CD4-positive, alpha-beta T cell treated with Interleukin-4 for 4 hours (primary cell): ENCODE measurements at regions not wholly inside any gene's neighbourhood (a gene's known extent, or its start where the extent isn't known, plus 50 kb on each side); places are given as distances from the start of the nearest gene placed in this dataset.

ENCODE experiments used
- DNase-seq: peaks from one replicate; pipeline ENCODE4 v3.0.0-alpha.2; 2020

DNA sequence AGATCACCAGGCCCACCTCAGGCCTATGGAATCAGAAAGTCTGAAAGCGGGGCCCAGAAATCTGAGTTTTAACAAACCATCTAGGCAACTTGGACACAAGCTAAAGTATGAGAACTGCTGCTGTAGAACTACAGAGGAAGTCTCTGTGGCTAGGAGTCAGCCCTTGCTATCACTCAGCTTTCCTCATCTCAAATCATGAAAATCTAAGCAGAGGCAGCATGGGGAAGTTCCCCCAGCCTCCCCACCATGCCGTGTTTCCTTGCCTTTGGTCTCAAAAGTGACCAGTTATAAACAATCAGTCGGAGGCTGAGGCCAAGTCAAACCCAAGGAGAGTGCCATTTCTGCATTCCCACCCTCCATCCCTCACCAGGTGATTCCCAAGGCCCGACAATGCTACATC is 404.7 kb downstream of the BCL11A start:
- no peak for DNase-seq

DNA sequence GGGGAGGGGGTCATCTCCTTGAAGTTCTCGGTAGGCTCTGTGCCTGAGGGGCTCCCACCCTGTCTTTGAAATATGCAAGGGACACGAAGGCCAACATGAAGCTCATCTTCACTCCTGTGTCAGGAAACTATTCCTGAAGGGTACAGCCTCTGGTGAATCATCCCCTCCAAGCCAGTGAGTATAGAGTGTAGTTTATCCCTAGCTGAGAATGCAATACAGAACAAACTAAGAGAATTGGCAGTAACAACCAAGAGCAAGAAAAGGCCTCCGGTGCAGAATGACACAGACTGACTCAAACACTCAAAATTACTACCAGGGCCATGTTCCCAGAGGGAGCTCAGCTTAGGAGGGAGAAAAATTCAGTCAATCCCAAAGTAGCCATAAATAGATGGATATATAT is 413.3 kb downstream of the BCL11A start:
- no peak for DNase-seq

DNA sequence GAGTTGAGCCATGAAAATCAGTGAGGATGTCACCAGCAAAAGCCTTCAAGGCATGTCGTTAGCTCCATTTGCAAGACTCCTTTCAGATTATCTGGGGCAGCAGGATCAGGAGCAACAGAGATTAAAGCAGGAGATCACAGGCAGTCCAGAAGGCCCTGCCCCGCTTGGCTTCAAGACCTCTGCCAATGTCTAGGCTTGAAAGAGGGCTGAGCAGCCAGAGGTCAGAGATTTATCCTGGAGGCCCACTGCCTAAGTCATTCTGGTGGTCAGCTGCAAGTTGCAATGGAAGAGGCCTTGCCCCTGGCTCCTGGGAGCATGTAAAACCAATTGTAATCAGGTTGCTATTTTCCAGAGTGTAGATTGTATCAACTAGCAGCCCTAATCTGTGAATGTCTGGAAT is 416.5 kb downstream of the BCL11A start:
- no peak for DNase-seq

DNA sequence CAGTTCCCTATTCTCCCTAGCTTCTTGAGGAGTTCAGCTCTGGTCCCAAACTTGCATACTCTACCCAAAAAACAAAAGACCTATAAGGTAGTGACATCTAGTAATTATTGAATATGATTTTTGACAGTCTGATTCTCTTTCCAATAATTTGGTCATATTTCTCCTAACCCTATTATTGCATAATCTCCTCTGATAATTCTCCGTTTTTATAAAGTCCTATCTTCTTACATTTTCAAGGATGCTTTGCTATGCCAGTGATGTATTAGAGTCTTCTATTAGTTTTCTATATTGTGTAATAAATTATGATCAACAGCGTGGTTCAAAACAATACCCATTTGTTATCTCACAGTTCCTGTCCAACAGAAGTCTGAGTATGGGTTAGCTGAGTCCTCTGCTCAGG is 426.3 kb downstream of the BCL11A start:
- DNase-seq, result no peak

DNA sequence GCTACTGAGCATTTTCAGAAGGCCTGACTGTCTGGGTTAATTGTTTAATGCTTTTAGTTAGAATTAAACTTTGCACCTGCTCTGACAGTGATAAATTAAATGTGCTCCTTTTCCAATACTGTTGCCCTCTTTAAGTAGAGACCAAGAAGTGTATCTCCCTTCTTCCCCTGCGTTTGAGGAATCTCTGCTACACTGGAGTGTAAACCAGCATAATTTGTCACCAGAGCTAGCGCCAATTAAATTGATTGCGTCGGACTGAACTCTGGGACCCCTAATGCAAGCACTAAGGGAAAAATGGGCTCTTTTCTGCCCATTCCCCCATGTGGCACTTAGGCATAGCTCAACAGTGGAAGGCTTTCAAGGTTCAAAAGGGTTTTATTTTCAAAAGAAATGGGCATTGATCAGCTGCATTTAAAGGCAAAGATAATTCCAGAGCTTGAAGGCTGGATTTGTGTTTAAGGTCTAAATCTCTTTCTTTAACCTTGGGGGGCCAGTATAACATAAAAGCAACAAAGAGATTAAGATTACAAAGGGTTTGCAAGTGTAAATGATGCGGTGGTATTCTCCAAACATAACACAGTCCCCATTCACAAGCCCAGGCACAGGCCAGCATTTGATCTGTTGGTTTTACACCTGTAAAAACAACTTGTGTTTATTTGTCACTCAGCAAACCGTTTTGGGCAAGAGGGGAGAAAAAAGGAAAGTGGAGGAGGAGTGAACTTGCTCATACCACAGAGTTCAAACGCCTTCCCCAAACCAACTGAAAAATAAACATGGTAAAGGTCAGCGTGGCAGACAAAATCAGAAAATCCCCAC is 427.6 kb downstream of the BCL11A start:
- no peak for DNase-seq

DNA sequence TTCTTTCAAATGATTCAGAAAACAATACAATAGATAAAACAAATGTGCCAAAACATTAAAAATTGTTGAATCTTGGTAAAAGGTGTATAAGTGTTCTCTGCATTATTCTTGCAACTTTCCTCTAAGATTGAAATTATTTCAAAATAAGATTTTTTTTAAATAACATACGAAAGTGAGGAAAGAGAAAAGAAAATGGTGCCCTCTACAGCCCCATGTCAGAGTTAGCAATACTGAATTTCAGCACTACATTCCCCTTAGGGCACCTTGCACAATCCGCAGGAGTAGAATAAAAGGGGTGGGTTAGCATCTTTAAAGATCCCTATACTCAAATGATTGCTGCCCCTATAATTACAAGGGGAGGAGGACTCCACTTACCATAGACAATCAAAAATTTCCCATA is 433.7 kb downstream of the BCL11A start:
- no peak for DNase-seq

DNA sequence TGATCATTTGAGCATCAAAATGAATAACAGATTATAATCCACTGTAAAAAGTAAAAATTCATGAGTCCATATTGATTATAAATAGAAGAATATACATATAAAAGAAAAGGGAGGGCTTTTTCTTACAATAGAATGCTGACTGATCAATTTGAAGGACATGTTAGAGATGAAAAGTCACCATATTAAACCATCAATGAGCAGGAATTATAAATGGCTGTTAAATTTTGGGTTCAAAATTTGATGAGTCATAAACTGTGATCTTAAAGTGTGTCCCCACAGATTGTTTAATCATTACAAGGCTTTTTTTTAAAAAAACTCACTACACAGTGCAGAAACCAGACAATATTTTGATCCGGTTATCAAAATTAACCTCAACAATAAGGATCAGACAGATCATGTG is 434.5 kb downstream of the BCL11A start:
- no peak for DNase-seq

DNA sequence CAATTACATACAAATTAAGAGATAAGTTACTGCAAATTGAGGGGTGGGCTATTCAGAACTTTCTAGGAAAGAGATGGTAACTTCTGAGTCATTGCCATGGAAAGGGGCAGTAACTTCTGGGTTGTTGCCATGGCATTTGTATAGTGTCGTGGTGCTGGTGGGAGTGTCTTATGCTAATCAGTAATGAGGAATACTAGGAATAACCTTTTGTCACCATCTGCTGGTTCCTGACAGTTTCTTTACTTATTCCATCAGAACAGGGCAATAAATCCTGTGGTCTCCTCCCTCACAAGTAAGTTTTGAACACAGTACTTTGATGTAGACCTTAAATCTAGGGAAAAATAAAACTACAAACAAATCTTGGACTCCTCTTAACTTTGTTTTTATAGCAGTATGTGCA is 435.4 kb downstream of the BCL11A start:
- DNase-seq, result no peak

DNA sequence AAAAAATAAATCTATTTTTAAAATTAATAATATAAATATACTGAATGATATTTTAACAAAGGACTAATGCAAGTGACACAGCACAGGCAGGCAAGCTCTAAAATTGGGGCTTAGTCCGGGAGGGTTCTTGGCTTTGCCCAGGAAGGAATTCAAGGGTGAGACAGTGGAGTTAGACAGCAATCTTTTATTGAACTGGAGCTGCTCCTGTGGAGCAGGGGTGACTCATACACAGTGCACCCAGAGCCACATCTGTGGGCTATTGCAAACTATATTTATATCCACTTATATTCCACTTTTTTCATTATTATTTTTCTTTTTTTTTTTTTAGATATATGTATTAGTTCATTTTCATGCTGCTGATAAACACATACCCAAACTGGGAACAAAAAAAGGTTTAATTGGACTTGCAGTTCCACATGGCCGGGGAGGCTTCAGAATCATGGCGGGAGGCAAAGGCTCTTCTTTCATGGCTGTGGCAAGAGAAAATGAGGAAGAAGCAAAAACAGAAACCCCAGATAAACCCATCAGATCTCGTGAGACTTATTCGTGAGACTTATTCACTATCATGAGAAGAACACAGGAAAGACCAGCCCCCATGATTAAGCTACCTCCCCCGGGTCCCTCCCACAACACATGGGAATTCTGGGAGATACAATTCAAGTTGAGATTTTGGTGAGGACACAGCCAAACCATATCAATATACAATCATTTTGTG is 437.1 kb downstream of the BCL11A start:
- no peak for DNase-seq

DNA sequence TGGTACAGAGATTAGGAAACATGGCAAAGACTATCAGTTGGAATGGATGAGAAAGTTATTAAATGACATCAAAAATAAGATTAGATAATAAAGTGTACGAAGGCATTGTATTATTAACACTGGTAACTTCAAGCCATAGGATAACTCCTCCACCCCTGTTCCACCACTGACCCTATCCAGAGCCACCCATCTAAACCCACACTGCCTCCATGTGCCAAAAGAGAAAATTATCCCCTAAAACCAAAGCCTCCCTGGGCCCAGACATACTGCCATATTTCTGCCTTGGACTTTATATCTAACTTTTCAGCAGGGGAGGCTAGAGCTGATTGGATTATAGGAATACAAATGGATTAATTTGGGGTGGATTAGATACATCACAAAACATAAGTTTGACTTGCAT is 443.7 kb downstream of the BCL11A start:
- DNase-seq, result no peak

DNA sequence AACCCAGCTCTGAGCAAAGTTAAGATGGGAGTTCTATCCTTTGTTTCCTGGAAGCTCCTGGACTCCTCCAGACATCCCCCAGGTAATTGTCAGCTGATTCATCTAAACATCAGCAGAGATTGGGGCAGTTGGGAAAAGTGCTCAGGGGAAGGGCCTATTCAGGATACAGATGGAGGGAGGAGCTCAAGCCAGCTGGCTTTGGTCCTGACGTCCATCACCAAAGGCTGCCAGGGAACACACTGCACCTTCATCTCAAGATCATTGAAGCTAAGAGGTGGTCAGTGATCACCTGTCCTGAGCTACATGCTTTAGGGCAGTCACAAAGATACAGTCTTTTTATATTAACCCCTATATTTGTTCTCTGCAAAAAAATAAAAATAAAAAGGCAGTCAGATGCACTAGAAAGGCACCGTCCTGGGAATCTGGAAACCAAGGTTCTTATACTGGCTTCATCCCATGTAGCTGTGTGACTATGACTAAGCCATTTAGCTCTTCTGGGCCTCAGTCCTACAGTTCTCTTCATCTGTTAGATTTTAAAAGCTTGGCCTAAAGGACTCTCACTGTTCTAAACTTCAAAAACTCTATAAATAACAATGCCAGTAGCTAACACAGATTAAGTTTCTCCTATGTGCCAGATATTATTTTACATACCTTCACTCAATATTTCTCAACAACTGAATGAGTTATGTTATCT is 446.5 kb downstream of the BCL11A start:
- DNase-seq, result no peak

DNA sequence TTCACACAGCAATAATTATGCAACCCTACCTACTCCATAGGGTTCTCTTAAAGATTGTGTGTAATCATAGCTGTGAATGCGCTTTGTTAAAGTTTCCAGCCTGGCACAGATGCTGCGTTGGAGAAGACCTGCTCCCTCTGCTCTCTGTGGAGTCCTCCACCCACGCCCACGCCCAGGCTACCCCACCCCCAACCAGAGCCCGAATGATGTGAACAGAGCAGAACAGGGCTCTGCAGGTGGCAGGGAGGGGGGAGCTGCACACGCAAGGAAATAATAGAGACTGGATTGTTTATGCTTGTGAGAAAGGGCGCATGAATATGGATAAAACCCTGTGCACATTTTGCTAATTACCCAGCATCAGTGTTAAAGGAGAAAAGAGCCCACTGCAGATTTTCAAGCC is 447.5 kb downstream of the BCL11A start:
- DNase-seq, result no peak

DNA sequence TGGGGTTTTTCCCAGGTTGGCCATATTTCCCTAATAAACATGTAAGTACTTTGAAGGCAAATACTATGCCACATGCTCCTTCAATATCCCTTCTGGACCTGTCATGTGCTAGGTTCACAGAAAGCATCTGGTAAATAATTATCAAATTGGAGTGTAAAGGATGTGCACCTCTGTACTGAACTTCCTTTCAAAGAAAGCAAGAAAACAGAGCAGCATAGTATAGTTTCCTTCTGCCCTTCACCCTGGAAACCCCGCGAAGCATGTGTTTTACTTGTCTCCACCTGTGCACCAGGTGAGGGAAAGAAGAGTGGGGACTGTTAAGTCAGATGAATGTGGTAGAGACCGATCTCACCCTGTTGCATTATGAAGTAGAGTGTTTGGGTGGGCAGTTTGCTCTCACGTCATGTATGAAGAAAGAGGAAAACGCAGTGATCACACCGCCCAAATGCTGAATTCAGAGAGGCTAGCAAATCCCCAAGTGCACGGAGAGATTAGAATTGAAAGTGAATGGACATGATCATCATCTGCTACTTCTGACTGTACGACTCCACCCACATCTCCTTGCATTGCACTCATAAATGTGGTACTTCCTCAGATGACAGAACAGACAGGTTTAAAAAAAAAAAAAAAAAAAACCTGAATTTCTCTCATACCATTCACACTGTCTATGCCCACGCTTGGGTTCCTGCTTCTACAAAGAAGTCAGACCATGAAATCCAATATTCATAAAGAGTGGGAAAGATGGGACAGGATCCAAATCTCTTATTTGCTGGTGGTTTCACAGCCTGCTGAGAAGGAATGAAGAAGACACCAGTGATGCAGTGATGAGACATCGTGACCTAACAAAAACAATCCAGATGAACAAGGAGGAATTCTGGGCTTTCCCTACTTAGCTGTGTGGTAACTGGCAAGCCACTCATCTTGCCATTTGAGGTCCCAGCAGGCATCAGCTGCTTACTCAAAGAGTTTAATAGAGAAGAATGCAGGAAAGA is 448.6 kb downstream of the BCL11A start:
- DNase-seq, result no peak

DNA sequence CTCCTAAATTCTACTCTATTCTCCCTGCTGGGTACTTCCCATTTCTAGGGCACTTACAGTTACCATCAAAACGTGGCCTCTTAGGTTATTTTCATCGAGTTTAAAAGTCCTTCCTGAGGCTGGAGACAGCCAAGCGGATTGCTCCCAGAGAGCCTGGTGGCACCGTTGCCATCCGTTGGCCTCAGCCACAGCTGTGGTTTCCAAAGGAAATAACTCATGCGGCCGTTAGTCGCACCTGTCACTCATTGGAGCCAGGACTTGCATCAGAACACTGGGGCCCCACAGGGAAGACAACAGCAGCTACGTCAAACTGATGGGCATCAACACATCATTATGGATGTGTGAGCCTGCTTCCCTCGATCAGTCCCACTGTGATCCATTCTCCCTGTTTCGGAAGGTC is 453.4 kb downstream of the BCL11A start:
- no peak for DNase-seq

DNA sequence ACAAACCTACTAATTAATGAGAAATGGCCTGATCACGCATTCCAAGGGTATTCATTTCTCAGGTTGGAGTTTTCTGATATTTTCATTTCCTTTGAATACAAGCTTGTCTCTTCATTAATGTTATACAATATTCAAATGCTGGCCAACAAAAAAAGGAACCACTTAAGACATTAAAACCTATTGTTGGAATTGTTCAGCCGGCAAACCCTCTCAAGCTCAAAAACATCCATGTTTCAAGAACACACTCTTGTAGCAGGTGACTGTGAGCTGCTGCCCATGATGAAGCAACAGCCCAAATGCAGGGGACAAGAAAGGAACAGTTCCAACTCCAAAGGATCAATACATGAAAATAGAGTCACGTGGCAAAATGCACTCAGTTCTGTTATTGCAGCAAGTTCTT is 454.5 kb downstream of the BCL11A start:
- DNase-seq, result no peak

DNA sequence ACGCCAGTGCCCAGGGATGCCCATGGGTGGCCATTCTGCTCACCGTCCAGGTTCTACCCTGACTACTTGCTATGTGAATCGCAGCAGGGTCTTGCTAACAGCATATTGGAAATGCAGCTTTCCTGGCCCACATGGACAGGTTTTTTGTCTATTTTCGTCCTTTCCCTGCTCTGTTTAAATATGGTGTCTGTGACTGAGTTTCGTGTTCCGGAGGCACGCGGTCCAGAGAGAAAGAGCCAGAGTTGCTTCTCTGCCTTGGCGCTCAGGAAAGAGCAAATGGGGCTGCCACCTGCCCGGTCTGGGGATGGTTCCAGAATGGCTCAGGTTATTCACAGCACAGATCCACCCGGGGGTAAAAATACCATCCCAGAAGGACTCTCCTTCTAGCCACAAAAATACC is 456.2 kb downstream of the BCL11A start:
- no peak for DNase-seq

DNA sequence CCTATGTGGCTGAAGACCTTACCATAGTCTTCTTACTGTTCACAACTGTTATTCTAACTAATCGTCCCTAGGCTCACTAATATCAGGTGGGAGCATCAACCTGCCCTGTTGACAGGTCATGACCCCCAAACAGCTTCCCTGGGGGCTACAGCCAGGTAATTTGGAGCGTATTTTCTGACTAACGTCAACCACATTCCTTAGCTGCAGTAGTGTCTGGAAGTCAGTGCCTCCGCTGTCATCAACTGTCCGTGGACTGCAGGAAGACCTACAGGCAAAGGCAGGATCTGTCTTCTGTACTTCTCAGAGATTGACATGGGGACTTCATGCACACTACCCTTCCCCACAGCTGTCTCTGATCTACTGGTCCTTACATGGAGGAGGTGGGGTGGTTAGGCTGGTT is 456.9 kb downstream of the BCL11A start:
- no peak for DNase-seq

DNA sequence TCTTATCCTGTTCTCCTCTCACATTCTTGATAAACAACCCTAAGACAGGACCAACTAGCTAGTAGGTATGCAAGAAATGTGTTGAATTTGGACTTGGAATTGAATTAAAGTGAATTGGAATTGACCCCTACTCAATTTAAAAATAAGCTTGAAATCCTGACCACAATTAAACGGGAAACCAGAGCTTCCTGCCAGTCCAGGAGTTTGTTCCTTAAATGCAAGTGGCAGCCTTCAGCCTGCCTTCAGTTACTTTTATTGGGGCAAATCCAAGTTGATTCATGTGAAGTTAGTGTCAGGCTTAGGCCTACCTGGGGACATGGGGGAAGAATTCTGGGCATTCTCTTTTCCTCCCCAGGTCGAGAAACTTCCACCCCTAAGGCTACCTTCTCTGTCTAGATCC is 457.6 kb downstream of the BCL11A start:
- DNase-seq, result no peak

DNA sequence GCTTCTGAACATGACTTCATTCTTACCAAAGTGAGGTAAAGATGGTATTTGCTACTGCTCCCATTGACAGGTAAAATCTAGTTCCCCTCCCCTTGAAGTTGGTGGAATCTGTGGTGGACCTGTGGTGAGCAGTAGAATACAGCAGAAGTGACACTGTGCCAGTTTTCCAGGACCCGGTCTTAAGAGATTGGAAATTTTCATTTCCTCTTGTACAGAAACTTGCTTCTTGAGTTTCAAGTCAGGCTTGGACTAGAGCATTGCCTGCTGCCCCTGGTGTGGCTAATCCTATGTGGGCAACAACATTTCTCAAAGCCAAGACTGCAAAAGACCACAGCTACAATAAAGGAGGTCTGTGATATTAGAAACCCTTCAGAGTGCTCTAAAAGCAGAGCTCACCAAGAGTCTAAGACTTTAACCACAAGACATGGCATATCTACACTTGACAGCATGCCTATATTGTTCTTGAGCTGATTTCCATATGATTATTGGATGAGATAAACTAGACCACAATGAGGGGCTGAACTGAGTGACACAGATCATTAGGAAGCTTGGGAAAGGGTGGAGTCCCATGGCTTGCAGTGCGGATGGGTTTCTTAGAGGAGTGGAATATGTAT is 458.1 kb downstream of the BCL11A start:
- no peak for DNase-seq

DNA sequence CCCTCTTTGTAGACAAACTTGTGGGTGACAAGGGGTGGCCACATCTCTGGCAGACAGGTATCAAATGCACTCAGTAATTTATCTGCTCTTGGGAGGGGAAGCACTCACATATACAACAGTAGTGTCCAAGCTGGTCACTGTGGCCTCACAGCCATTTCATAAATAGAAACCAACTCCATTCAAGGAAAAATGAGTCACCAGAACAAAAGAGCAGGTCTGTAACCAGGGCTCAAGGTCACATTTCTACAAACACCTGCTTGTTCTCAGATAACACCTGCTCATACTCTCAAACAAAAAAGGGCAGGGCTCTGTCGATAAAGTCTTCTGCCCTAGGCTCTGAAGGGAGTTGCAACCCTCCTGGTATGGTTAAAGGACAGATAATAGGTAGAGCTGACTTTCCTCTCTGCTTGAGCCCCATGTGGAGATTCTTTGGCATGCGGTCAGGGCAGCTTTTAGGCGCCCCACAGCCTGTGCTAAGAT is 459.0 kb downstream of the BCL11A start:
- no peak for DNase-seq

DNA sequence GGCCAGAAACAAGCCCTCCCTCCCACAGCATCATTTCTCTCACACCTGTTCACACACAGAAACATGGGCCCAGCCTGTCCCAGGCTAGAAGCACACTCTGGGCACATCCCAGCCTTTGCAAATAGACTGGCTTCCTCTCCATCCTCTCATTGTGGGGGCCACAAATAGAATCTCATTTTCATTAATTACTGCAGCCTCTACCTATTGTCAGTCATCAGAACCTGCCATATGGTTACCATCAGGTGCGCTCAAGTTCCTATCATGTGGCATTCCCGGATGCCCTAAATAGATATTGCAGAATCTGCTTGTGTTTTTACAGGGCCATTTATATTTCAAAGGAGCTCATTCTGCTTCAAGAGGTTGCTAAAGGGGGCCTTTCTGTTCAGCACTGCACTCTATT is 460.7 kb downstream of the BCL11A start:
- DNase-seq, result no peak

DNA sequence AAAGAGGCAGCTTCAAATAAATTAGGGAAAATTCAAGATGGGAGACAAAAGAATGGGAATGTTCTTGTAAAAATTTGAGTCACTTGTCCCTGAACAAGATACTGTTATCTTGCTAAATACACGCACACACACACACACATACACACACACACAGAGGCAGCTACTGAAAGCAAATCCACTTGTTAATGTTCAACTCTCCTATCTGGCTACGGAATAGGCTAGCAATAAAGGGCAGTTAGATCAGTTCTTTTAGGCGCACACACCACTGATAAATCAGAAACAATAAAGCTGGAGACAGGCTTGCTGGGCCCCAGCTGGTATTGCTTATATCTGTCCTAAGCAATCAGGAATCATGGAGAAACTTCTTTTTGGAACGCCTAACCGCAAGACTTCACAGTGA is 461.6 kb downstream of the BCL11A start:
- no peak for DNase-seq
